ENCODE measurements at regions not wholly inside any gene's neighbourhood (a gene's known extent, or its start where the extent isn't known, plus 50 kb on each side); places are given as distances from the start of the nearest gene placed in this dataset.

DNA sequence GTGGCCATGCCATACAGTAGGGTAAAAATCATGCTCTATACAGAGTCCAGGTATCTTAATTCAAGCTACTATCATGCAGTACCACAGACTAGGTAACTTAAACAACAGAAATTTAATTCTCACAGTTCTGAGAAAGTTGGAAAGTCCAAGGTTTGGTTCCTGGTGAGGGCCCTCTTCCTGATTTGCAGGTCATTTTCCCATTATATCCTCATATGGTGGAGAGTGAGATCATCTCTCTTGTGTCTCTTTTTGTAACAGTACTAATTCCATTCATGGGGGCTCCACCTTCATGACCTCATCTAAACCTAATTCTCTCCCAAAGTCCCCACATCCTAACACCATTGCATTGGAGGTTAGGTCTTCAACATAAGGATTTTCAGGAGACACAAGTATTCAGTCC, 335.0 kb upstream of the ACVR2A start:
- no peaks in the 10 kb centered on the region for H3K27me3 ChIP-seq (ENCODE audit: control insufficient read depth, insufficient read depth, low read length)
- H2AFZ ChIP-seq (ENCODE audit: low read length): no peak overlapping the region
- no peak overlapping the region for H3K4me2 ChIP-seq (ENCODE audit: extremely low read depth, insufficient read depth, low read length)
- no peaks in the 10 kb centered on the region for H3K36me3 ChIP-seq (ENCODE audit: control insufficient read depth, insufficient read depth, low read length)
- TF ChIP-seq EZH2 (IDR thresholded peaks at IDR 0.05; ENCODE audit: low read length, missing control alignments): no peak
- TF ChIP-seq, protein P1, sequence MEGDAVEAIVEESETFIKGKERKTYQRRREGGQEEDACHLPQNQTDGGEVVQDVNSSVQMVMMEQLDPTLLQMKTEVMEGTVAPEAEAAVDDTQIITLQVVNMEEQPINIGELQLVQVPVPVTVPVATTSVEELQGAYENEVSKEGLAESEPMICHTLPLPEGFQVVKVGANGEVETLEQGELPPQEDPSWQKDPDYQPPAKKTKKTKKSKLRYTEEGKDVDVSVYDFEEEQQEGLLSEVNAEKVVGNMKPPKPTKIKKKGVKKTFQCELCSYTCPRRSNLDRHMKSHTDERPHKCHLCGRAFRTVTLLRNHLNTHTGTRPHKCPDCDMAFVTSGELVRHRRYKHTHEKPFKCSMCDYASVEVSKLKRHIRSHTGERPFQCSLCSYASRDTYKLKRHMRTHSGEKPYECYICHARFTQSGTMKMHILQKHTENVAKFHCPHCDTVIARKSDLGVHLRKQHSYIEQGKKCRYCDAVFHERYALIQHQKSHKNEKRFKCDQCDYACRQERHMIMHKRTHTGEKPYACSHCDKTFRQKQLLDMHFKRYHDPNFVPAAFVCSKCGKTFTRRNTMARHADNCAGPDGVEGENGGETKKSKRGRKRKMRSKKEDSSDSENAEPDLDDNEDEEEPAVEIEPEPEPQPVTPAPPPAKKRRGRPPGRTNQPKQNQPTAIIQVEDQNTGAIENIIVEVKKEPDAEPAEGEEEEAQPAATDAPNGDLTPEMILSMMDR (conservative IDR thresholded peaks at IDR 0.05 in 1 of 2, IDR thresholded peaks at IDR 0.05 in 1 of 2; ENCODE audit: low read depth in 1 of 2, low read length in 2 of 2): no peak
- DNase-seq (ENCODE audit: low read depth in 2 of 2): no peak
- no peaks in the 10 kb centered on the region for H3K79me2 ChIP-seq (ENCODE audit: control insufficient read depth, insufficient read depth, low read length)
- no peaks in the 10 kb centered on the region for H4K20me1 ChIP-seq (ENCODE audit: control insufficient read depth, extremely low read depth, insufficient read depth, low read length)
- no peaks in the 10 kb centered on the region for H3K9me3 ChIP-seq (ENCODE audit: control insufficient read depth, insufficient read depth, low read depth, low read length)
- H3K4me1 ChIP-seq (ENCODE audit: control insufficient read depth, extremely low read depth, insufficient read depth, low read length): no peaks in the 10 kb centered on the region
- no peak overlapping the region for H3K4me3 ChIP-seq (replicated peaks in 1 of 4; ENCODE audit: control extremely low read depth in 1 of 4, insufficient read depth in 1 of 4, low read depth in 3 of 4, low read length in 4 of 4)
- no peak overlapping the region for H3K9ac ChIP-seq (ENCODE audit: insufficient read depth, low read length)
- H3K27ac ChIP-seq (ENCODE audit: insufficient read depth, low read length): no peak overlapping the region

DNA sequence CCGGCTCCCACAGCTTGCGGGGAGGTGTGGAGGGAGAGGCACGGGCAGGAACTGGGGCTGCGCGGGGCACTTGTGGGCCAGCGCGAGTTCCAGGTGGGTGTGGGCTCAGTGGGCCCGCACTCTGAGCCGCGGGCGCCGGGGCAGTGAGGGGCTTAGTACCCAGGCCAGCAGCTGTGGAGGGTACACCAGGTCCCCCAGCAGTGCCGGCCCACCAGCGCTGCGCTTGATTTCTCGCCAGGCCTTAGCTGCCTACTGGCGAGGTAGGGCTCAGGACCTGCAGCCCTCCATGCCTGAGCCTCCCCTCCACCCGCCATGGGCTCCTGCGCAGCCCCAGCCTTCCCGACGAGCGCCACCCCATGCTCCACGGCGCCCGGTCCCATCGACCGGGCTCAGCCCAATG, 337.9 kb upstream of the ACVR2A start:
- no peak overlapping the region for H2AFZ ChIP-seq (ENCODE audit: low read length)
- H3K4me2 ChIP-seq (ENCODE audit: extremely low read depth, insufficient read depth, low read length): no peak overlapping the region
- H3K4me1 ChIP-seq (ENCODE audit: control insufficient read depth, extremely low read depth, insufficient read depth, low read length): no peaks in the 10 kb centered on the region
- no peaks in the 10 kb centered on the region for H3K79me2 ChIP-seq (ENCODE audit: control insufficient read depth, insufficient read depth, low read length)
- H3K4me3 ChIP-seq (replicated peaks in 1 of 4; ENCODE audit: control extremely low read depth in 1 of 4, insufficient read depth in 1 of 4, low read depth in 3 of 4, low read length in 4 of 4): no peak overlapping the region
- DNase-seq (ENCODE audit: low read depth in 2 of 2): no peak
- H4K20me1 ChIP-seq (ENCODE audit: control insufficient read depth, extremely low read depth, insufficient read depth, low read length): no peaks in the 10 kb centered on the region
- no peaks in the 10 kb centered on the region for H3K9me3 ChIP-seq (ENCODE audit: control insufficient read depth, insufficient read depth, low read depth, low read length)
- H3K9ac ChIP-seq (ENCODE audit: insufficient read depth, low read length): no peak overlapping the region
- H3K27me3 ChIP-seq (ENCODE audit: control insufficient read depth, insufficient read depth, low read length): no peaks in the 10 kb centered on the region
- H3K36me3 ChIP-seq (ENCODE audit: control insufficient read depth, insufficient read depth, low read length): no peaks in the 10 kb centered on the region
- no peak overlapping the region for H3K27ac ChIP-seq (ENCODE audit: insufficient read depth, low read length)
- TF ChIP-seq EZH2 (IDR thresholded peaks at IDR 0.05; ENCODE audit: low read length, missing control alignments): no peak
- TF ChIP-seq, protein P1 (conservative IDR thresholded peaks at IDR 0.05 in 1 of 2, IDR thresholded peaks at IDR 0.05 in 1 of 2; ENCODE audit: low read depth in 1 of 2, low read length in 2 of 2): no peak

DNA sequence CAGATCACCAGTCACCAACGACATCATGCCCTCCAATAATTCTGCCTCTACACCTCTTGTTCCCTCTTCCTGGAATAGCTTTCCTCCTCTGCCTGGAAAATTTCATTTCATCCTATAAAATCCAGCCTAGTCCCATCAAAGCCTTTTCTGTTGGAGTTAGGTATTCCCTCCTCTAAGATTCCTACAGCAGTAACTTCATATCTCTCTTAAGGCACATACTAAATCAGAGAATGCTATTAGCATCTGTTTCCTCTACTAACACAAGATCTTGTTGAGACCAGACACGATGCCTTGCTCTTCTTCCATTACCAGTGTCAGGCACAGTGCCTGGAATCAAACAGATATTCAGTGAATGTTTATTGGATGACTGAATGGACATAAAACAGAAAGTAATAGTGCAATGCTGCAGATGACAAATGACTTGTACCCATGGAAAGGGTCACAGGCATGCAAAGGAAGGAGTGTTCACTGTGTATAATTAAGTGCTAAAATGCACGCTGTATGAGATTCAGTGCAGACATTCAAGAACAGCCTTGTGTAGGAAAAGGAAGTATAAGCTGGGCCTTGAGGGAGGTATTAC, 342.0 kb upstream of the ACVR2A start:
- Histone ChIP-seq H3K36me3 (ENCODE audit: control insufficient read depth, insufficient read depth, low read length) (no peaks in the 10 kb centered on the region), H3K9me3 (ENCODE audit: control insufficient read depth, insufficient read depth, low read depth, low read length) (no peaks in the 10 kb centered on the region), H3K27me3 (ENCODE audit: control insufficient read depth, insufficient read depth, low read length) (no peaks in the 10 kb centered on the region), H3K4me2 (ENCODE audit: extremely low read depth, insufficient read depth, low read length) (no peak overlapping the region), H3K9ac (ENCODE audit: insufficient read depth, low read length) (no peak overlapping the region), H2AFZ (ENCODE audit: low read length) (no peak overlapping the region), H3K27ac (ENCODE audit: insufficient read depth, low read length) (no peak overlapping the region), H3K4me3 (replicated peaks in 1 of 4; ENCODE audit: control extremely low read depth in 1 of 4, insufficient read depth in 1 of 4, low read depth in 3 of 4, low read length in 4 of 4) (no peak overlapping the region), H3K4me1 (ENCODE audit: control insufficient read depth, extremely low read depth, insufficient read depth, low read length) (no peaks in the 10 kb centered on the region), H4K20me1 (ENCODE audit: control insufficient read depth, extremely low read depth, insufficient read depth, low read length) (no peaks in the 10 kb centered on the region), H3K79me2 (ENCODE audit: control insufficient read depth, insufficient read depth, low read length) (no peaks in the 10 kb centered on the region)
- TF ChIP-seq, protein P1 (conservative IDR thresholded peaks at IDR 0.05 in 1 of 2, IDR thresholded peaks at IDR 0.05 in 1 of 2; ENCODE audit: low read depth in 1 of 2, low read length in 2 of 2): no peak
- no peak for DNase-seq (ENCODE audit: low read depth in 2 of 2)

All from fibroblast of lung (primary cell).